Erythroblast (primary cell): ENCODE measurements at regions not wholly inside any gene's neighbourhood (a gene's known extent, or its start where the extent isn't known, plus 50 kb on each side); places are given as distances from the start of the nearest gene placed in this dataset.

ENCODE experiments used
- GATA1 ChIP-seq: IDR thresholded peaks from 2 replicates; pipeline ENCODE4 v1.6.1; 2011; ENCODE audit warnings: low read depth, mild to moderate bottlenecking, control low read depth, low read length, moderate library complexity
- POLR2A ChIP-seq: IDR thresholded peaks from 2 replicates; pipeline ENCODE4 v1.6.1; 2011; ENCODE audit warnings: mild to moderate bottlenecking, low read length

DNA sequence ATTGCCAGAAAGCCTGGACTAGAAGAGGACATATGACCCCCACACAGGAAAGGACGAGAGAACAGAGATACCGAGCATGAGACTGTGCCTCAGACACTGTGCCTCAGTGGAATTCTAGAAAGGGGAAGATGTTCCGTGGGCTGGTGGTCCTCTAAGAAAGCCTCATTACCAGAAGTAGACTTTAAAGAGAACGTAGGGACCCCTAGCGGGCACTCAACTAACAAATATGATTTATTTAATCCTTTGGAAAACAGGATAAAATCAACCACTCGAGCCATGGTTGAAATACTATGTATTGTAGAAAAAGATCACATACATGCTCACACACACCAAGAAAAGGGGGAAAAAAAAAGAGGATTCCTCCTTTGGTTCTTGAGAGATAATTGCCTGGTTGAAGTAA is 701.2 kb upstream of the SORCS1 start:
- no peak for TF ChIP-seq POLR2A
- TF ChIP-seq GATA1, result no peak
